AG04449 (cell line): ENCODE measurements at regions not wholly inside any gene's neighbourhood (a gene's known extent, or its start where the extent isn't known, plus 50 kb on each side); places are given as distances from the start of the nearest gene placed in this dataset.

Experiments used
- CTCF ChIA-PET: fragments of 350-600 bp; formaldehyde crosslinking; extraction: SDS; loops from one replicate; lab custom pipeline; 2021; ENCODE audit warnings: antibody characterized with exemption; lab: Yijun Ruan, JAX
- POLR2A ChIA-PET: fragments of 400-600, 350-600 bp; formaldehyde crosslinking; extraction: SDS; loops from one replicate; lab custom pipeline; 2020; ENCODE audit warnings: antibody characterized with exemption, inconsistent platforms; lab: Yijun Ruan, JAX
- DNase-seq: peaks from one replicate; pipeline ENCODE4 v3.0.0-alpha.2; 2010; ENCODE audit warnings: low read depth, low spot score
- H3K4me3 ChIP-seq: 2 replicates; pipeline ENCODE4 v1.5.1; 2011; ENCODE audit warnings: low read depth, mild to moderate bottlenecking, control low read depth, low read length
- CTCF ChIP-seq: IDR thresholded peaks from one replicate; pipeline ENCODE4 v1.5.1; 2011; ENCODE audit warnings: mild to moderate bottlenecking, moderate library complexity, low read length, control low read depth, inconsistent platforms; ENCODE audit not compliant: insufficient read depth; ENCODE audit errors: missing control alignments

- ChIA-PET CTCF (no interaction called here), POLR2A (no interaction called here)
- no peak for DNase-seq
- H3K4me3 ChIP-seq: no peak overlapping the region
- no peak for TF ChIP-seq CTCF
Measured at GRCh38 chr18:69233465-69234054, 167.1 kb upstream of the DOK6 start.

GRCh38 chr18:69239849-69240674, 160.6 kb upstream of the DOK6 start:
- TF ChIP-seq CTCF: no peak
- H3K4me3 ChIP-seq: no peak overlapping the region
- DNase-seq: no peak
- ChIA-PET POLR2A (no interaction called here), CTCF (no interaction called here)

GRCh38 chr18:69246027-69246426, 154.7 kb upstream of the DOK6 start:
- H3K4me3 ChIP-seq: no peak overlapping the region
- CTCF ChIA-PET: no interaction called here
- no peak for DNase-seq
- no peak for TF ChIP-seq CTCF
- POLR2A ChIA-PET: no interaction called here

GRCh38 chr18:69250305-69251151, 150.2 kb upstream of the DOK6 start:
- no peak for TF ChIP-seq CTCF
- ChIA-PET POLR2A (no interaction called here), CTCF (no interaction called here)
- no peak overlapping the region for H3K4me3 ChIP-seq
- DNase-seq: peak; percentile 1

- CTCF ChIA-PET: no interaction called here
- POLR2A ChIA-PET: interaction anchor here (0.6 kb wide), 1 partner anchor 29 kb away, joined by 3 read pairs; no protein-coding TSS in a partner anchor
- H3K4me3 ChIP-seq: no peak overlapping the region
- peak; percentile 5 for DNase-seq
- TF ChIP-seq CTCF: no peak
Measured at GRCh38 chr18:69257861-69258458, 142.7 kb upstream of the DOK6 start.

GRCh38 chr18:69259282-69259681, 141.4 kb upstream of the DOK6 start:
- H3K4me3 ChIP-seq: no peak overlapping the region
- POLR2A ChIA-PET: no interaction called here
- CTCF ChIA-PET: no interaction called here
- DNase-seq: no peak
- no peak for TF ChIP-seq CTCF
